ENCODE measurements at regions not wholly inside any gene's neighbourhood (a gene's known extent, or its start where the extent isn't known, plus 50 kb on each side); places are given as distances from the start of the nearest gene placed in this dataset.

DNA sequence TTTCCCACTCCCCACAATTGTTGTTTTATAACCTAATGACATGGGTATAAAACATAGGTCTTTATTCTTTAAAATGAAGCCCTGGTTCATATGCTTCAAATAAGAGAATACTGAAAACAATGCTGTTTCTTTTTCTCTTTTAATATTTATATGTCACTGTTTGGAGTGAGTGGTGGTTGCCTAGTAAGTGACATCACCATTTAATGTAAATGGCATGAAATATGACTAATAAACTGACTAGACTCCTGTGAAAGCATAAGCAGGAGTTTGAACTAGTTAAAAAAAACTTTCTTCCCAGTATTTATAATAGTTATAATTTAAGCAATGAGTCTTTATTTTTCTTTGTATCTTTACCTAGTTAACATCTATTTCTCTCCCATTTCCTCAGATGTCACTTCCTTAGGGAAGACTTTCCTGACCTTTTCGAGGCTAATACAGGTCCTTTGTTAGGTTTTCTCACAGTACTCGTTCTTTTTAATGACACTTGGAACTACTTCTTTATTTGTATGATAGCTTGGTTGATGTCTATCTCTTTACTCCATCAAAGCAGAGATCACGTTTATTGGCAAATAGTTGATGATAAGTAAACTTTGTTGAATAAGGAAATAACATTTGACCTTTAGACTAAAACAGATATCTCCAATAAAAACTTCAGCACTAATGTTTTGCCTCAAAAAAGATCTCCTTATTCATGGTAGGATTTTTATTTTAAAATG, 105.4 kb upstream of the PDC start:
- no peak for DNase-seq (ENCODE audit: low read depth, low spot score)
- no peak overlapping the region for H3K4me3 ChIP-seq (ENCODE audit: low read depth, low read length)
- ChIA-PET POLR2A (no interaction called here), CTCF (no interaction called here)
- no peak for TF ChIP-seq CTCF (IDR thresholded peaks at IDR 0.05; ENCODE audit: insufficient read depth, low read length, missing control alignments)

GRCh38 chr1:186564582-186564981, 103.7 kb upstream of the PDC start:
- H3K4me3 ChIP-seq (ENCODE audit: low read depth, low read length): no peak overlapping the region
- ChIA-PET POLR2A (no interaction called here), CTCF (interaction anchor here (1.1 kb wide), 1 partner anchor 420 kb away, joined by 4 read pairs; no protein-coding TSS in a partner anchor)
- TF ChIP-seq CTCF (IDR thresholded peaks at IDR 0.05; ENCODE audit: insufficient read depth, low read length, missing control alignments): no peak
- DNase-seq (ENCODE audit: low read depth, low spot score): no peak

- POLR2A ChIA-PET: interaction anchor here (0.6 kb wide), 1 partner anchor 439 kb away, joined by 3 read pairs; no protein-coding TSS in a partner anchor
- no peak for TF ChIP-seq CTCF (IDR thresholded peaks at IDR 0.05; ENCODE audit: insufficient read depth, low read length, missing control alignments)
- no peak for DNase-seq (ENCODE audit: low read depth, low spot score)
- CTCF ChIA-PET: no interaction called here
- H3K4me3 ChIP-seq (ENCODE audit: low read depth, low read length): no peak overlapping the region
These were observed 98.7 kb upstream of the PDC start for GRCh38 chr1:186559601-186560116.

DNA sequence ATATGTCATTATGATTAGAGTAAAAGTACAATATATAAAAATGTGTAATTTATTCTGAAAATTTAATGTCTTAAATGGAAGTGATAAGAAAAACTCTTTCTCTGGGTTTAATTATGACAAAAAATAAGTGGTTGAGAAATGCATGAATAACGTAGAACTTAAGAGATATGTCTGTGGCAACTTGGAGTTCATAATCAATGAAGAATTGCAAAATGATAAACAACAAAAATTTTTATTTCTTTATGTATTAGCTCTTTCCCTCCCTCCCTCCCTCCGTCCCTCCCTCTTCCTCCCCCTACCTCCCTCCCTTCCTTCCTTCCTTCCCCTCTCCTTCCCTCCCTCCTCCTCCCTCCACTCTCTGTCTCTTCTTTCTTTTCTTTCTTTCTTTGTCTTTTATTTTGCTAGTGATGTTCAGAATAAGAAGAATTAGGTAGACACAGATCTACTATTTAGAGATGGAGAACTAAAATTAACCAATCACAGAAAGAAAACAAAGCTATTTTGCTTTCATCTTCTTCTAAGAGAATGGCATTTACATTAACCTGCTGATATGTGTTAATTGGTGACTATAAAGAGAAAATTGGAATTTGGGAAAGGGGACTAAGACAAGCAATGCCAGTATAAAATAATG, 96.3 kb upstream of the PDC start:
- TF ChIP-seq CTCF (IDR thresholded peaks at IDR 0.05; ENCODE audit: insufficient read depth, low read length, missing control alignments): no peak
- no peak overlapping the region for H3K4me3 ChIP-seq (ENCODE audit: low read depth, low read length)
- ChIA-PET CTCF (interaction anchor here (0.8 to 1.5 kb wide), 3 partner anchors 18 to 69 kb away, joined by 3 to 6 read pairs (median 3); no protein-coding TSS in a partner anchor), POLR2A (no interaction called here)
- DNase-seq (ENCODE audit: low read depth, low spot score): no peak

DNA sequence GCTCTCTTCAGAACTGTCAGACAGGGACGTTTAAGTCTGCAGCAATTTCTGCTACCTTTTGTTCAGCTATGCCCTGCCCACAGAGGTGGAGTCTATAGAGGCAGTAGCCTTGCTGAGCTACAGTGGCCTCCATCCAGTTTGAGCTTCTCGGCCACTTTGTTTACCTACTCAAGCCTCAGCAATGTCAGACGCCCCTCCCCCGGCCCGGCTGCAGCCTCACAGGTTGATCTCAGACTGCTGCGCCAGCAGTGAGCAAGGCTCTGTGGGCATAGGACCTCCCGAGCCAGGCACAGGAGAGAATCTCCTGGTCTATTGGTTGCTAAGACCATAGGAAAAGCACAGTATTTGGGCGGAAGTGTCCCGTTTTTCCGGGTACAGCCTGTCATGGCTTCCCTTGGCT, 89.9 kb upstream of the PDC start:
- CTCF ChIA-PET: no interaction called here
- H3K4me3 ChIP-seq (ENCODE audit: low read depth, low read length): no peak overlapping the region
- POLR2A ChIA-PET: no interaction called here
- DNase-seq (ENCODE audit: low read depth, low spot score): no peak
- TF ChIP-seq CTCF (IDR thresholded peaks at IDR 0.05; ENCODE audit: insufficient read depth, low read length, missing control alignments): no peak

- POLR2A ChIA-PET: no interaction called here
- H3K4me3 ChIP-seq (ENCODE audit: low read depth, low read length): no peak overlapping the region
- DNase-seq (ENCODE audit: low read depth, low spot score): no peak
- no peak for TF ChIP-seq CTCF (IDR thresholded peaks at IDR 0.05; ENCODE audit: insufficient read depth, low read length, missing control alignments)
- CTCF ChIA-PET: no interaction called here
These were observed 80.1 kb upstream of the PDC start for GRCh38 chr1:186541003-186541402.
